ENCODE measurements at regions not wholly inside any gene's neighbourhood (a gene's known extent, or its start where the extent isn't known, plus 50 kb on each side); places are given as distances from the start of the nearest gene placed in this dataset.
"Not testable (repeated sequence)": the region's sequence is repeated elsewhere in the genome, so short reads cannot be mapped to it uniquely, and the experiment has no call there.

DNA sequence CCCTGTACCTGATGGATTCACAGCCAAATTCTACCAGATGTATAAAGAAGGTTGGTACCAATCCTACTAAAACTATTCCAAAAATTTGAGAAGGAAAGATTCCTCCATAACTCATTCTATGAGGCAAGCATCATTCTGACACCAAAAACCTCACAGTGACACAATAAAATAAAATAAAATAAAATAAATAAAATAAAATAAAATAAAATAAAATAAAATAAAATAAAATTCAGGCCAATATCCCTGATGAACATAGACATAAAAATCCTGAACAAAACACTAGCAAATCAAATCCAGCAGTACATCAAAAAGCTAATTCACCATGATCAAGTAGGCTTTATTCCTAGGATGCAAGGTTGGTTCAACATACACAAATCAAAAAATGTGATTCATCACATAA is 108.1 kb downstream of the PROX1 start:
- DNase-seq (ENCODE audit: low spot score), result not testable (repeated sequence)

DNA sequence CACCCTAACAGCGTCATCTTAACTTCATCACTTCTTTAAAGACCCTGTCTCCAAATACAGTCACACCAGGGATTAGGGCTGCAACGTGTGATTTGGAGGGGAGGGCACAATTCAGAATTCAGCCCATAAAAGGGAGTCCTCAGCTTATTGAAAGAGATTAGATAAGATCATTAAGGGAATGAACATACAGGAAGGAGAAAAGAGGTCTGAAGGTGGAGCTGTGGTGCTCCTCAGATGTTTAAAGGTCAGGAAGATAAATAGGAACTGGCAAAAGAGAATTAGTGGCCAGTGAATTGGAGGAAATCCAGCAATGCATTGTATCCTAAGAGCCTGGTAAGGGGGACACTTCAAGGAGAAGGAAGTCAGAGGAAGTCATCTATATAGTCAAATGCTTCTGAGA is 113.5 kb downstream of the PROX1 start:
- DNase-seq (ENCODE audit: low spot score), result peak; percentile 11

GRCh38 chr1:214101828-214102227 is 114.1 kb downstream of the PROX1 start:
- no peak for DNase-seq (ENCODE audit: low spot score)

DNA sequence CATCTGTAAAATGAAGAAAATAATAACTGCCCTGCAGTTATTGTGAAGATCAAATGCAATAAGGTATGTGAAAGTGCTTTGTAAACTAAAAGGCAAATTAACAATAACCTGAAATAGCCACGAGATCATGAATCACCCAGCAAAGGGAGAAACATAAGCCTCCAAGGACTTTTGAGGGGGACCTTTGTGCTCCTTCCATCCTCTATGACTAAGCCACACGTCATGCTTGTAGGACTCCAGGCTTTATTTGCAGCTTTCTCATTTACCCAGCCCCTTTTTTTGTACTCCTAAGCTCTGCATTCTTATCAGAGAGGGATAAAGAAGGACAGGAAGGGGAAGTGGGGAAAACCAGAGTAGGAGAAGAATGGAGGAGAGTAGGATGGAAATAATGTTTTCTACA is 115.1 kb downstream of the PROX1 start:
- peak; percentile 25 for DNase-seq (ENCODE audit: low spot score)

DNA sequence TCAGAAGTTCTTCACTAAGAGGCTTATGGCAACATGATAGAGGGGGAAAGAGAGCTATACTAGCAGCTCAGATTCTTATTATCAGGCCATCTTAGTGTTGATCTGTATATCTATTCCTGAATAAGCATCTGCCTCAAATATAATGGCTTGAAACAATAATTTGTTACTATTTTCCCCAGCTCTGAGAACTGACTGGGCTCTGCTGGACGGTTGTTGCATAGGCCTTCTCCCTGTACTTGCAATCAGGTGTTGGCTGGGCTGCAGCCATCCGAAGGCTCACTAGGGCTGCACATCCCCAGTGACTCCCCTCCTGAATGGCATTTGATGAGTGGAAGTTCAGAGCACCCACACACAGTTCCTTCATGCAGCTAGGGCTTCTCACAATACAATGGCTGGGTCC is 116.0 kb downstream of the PROX1 start:
- no peak for DNase-seq (ENCODE audit: low spot score)

DNA sequence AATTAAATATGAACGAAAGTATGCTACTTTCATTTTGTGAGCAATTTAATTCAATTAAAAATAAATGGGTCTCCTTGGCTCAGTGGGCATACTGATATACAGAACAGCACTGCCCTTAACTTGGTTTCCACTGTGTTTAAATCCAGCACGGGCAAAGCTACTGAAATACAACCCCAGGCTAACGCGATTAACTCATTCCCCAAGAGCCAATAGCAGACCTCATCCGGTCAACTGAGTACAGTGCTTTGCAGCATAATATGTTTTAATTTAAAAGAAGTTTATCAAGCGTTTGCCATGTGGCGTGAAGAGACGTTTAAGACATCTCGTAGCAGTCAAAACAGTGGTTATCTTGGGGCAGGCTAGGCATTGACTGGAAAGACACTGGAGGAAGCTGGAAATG is 118.6 kb downstream of the PROX1 start:
- DNase-seq (ENCODE audit: low spot score), result no peak

- DNase-seq (ENCODE audit: low spot score), result no peak
Measured at GRCh38 chr1:214107322-214108096, 119.7 kb downstream of the PROX1 start.

GRCh38 chr1:214108097-214108446 is 120.3 kb downstream of the PROX1 start:
- no peak for DNase-seq (ENCODE audit: low spot score)

- DNase-seq (ENCODE audit: low spot score), result no peak
Measured at GRCh38 chr1:214111796-214112195, 124.0 kb downstream of the PROX1 start.

GRCh38 chr1:214116258-214116657 is 128.5 kb downstream of the PROX1 start:
- no peak for DNase-seq (ENCODE audit: low spot score)

GRCh38 chr1:214117780-214118179 is 130.0 kb downstream of the PROX1 start:
- DNase-seq (ENCODE audit: low spot score), result no peak

- no peak for DNase-seq (ENCODE audit: low spot score)
Measured at GRCh38 chr1:214120191-214120590, 132.4 kb downstream of the PROX1 start.

- DNase-seq (ENCODE audit: low spot score), result no peak
Measured at GRCh38 chr1:214120951-214121350, 133.2 kb downstream of the PROX1 start.

DNA sequence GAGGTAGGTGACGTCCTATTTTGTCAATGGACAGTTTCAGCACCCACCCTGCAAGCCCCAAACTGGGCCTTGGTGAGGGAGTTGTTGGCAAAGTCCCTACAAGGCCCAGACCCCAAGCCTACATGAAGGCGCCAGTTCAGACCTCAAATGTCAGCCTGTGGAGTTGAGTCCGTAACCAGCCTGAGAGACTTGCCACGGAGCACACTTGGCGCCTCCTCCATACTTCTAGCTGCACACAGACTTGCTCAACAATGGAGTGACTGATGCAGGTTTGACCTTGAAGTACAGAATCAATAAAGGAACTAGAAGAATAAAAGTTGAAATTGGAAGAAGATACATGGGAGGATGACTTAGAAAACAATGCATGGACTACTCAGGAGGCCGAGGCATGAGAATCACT is 134.3 kb downstream of the PROX1 start:
- DNase-seq (ENCODE audit: low spot score), result no peak

GRCh38 chr1:214123061-214123784 is 135.4 kb downstream of the PROX1 start:
- DNase-seq (ENCODE audit: low spot score), result peak; percentile 86

- DNase-seq (ENCODE audit: low spot score), result no peak
Measured at GRCh38 chr1:214124281-214124805, 136.6 kb downstream of the PROX1 start.

- DNase-seq (ENCODE audit: low spot score), result no peak
Measured at GRCh38 chr1:214124915-214125314, 137.1 kb downstream of the PROX1 start.

GRCh38 chr1:214125819-214126218 is 138.0 kb downstream of the PROX1 start:
- DNase-seq (ENCODE audit: low spot score), result no peak

DNA sequence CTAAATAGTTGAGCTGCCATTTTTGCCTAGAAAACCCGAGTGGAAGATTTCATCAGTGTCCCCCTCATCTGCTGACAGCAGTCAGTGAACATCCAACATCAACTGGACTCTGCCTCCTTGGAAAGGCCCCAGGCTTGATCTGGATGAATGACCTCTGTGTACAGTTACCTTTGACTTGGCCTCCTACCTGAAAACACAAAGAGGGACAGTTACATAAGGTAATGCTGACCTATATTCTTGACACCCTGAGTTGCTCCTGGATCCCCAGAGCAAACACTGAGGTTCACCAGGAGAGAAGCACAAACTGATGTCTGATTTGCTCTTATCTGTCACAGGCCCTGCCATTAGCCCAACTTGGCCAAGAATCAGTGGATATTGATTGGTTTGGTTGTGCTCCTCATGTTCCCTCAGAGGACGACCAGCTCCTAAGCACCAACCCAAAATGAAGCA is 138.9 kb downstream of the PROX1 start:
- no peak for DNase-seq (ENCODE audit: low spot score)

- DNase-seq (ENCODE audit: low spot score), result no peak
Measured at GRCh38 chr1:214127705-214128104, 139.9 kb downstream of the PROX1 start.

DNA sequence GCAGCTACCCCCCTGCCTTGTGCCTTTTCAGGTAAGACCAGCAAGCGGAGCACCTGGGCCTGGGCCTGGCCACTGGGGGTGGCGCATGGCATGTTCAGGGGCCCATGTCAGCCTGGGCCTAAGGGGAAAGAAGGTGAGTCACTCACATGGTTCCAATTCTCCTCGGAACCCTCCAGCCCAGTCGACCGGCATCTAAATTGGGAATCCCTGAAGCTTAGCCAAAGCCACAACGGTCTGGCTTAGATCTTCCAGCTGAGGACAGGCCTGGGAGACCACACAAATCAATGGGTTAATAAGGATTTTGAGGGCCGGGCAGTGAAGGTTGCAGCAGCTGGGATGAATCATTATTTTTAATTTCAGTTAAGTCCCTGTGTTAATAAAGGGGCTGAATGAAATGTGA is 145.1 kb upstream of the SMYD2 start:
- DNase-seq (ENCODE audit: low spot score), result no peak

- DNase-seq (ENCODE audit: low spot score), result no peak
Measured at GRCh38 chr1:214136324-214136919, 144.5 kb upstream of the SMYD2 start.

GRCh38 chr1:214141486-214141885 is 139.5 kb upstream of the SMYD2 start:
- no peak for DNase-seq (ENCODE audit: low spot score)
